Stimulated activated CD8-positive, alpha-beta memory T cell treated with anti-CD3 and anti-CD28 coated beads, Interleukin-15, amount 100 ng/mL, for 24 hours (primary cell): ENCODE measurements at regions not wholly inside any gene's neighbourhood (a gene's known extent, or its start where the extent isn't known, plus 50 kb on each side); places are given as distances from the start of the nearest gene placed in this dataset.
"Not testable (repeated sequence)": the region's sequence is repeated elsewhere in the genome, so short reads cannot be mapped to it uniquely, and the experiment has no call there.

Experiments
- DNase-seq: peaks from one replicate; pipeline ENCODE4 v3.0.0-alpha.2; 2020; ENCODE audit warnings: low read depth

DNA sequence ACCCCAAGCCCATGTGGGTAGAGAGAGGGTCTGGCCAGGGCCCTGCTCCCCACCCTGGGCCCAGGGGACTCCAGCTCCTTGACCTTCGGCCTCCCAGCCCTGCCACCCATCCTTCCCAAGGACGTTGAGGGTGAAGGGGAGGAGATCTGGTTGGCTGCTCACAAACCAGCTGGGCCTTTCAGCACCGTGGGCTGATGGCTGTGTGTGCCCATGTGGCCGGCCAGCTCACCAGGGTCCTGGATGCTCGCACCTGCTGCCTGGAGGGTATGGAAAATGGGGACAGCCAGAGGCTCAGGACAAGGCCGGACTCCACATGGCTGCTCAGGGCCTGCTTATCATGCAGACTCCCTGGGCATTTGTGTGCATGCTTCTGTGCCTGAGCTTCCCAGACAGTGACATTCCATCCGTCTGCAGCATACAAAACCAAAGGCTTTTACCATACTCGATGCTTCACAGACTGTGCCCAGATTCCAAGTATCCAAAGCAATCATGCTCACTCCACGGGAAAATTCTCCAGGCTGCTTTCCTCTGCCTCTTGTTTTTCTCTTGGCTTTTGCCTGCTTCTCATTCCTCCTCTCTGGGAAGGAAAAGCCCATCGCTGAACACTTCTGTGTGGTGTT is 112.5 kb upstream of the ZNF469 start:
- DNase-seq = not testable (repeated sequence)

DNA sequence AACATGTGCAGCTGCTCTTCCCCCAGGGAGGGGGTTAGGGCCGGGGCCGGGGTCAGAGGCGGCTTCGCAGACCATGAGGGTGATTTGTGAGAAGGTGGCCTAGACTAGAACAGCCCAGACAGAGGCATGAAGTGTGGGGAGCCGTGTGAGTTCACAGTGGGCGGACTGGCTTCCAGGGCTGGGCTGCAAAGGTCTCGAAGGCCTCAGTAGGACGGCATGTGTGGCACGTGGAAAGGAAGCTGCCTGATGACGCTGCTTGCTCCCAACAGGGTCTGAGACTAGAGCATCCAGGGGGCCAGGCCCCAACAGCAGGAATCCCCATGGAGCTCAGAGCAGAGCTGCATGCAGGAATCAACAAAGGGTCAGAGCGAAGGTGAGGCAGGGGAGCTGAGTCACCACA is 111.5 kb upstream of the ZNF469 start:
- DNase-seq = not testable (repeated sequence)

DNA sequence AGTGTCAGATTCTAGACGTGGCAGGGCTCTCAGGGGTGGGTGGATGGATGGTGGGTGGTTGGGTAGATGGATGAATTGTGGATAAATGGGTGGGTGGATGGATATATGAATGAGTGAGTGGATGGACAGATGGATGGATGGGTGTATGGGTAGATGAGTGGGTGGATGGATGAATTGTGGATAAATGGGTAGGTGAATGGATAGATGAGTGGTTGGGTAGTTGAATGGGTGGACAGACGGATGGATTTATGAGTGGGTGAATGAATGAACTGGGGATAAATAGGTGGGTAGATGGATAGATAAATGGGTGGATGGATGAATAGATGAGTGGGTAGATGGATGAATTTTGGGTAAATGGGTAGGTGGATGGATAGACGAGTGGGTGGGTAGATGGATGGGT is 111.0 kb upstream of the ZNF469 start:
- DNase-seq = not testable (repeated sequence)

DNA sequence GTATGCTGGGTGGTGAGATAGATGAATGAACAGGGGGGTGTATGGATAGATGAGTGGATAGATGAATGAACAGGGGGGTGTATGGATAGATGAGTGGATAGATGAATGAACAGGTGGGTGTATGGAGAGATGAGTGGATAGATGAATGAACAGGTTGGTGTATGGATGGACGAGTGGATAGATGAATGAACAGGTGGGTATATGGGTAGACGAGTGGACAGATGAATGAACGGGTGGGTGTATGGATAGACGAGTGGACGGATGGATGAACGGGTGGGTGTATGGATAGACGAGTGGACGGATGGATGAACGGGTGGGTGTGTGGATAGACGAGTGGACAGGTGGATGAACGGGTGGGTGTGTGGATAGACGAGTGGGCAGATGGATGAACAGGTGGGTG is 110.3 kb upstream of the ZNF469 start:
- not testable (repeated sequence) for DNase-seq

DNA sequence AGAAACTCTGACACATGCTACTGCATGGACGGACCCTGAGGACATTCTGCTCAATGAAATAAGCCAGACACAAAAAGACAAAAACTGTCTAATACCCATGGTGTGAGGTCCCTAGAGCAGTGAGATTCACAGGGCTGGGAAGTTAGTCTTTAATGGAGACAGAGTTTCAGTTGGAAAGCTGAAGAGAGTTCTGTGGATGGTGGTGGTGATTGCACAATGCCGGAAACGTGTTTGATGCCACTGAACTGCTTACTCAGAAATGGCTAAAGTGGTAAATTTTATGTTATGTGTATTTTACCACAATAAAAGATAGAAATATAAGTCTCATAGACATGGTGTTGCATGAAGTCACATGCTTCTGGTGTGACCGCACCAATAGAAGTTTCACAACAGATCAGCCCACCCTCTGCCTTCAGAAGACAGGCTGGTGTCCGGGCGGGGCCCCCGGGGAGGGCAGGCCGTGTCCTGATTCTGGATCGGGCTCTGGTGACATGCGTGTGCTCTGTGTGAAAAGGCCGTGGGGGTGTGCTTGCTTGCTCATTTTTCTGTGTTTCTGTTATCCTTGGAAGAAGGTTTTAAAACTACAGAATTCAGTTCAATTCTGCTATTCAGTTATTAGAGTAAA is 108.5 kb upstream of the ZNF469 start:
- DNase-seq = not testable (repeated sequence)

DNA sequence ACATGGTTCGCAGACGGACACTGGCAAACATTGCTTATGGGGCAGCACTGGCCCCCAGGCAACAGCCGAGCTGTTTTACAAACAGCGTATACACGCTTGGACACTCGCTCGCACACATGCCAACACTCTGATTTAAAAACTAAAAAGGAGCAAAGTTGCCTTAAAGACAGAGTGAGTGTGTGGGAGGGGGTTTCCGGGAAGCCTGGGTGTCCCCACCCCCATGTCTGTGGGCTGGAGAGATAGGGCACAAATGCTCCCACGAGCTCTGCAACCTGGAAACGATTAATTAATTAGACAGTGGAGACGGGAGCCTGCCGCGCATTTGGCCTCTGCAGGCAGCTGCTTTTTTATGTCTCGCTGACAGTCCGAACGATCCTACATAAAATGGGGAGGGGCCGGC is 107.9 kb upstream of the ZNF469 start:
- DNase-seq = no peak

DNA sequence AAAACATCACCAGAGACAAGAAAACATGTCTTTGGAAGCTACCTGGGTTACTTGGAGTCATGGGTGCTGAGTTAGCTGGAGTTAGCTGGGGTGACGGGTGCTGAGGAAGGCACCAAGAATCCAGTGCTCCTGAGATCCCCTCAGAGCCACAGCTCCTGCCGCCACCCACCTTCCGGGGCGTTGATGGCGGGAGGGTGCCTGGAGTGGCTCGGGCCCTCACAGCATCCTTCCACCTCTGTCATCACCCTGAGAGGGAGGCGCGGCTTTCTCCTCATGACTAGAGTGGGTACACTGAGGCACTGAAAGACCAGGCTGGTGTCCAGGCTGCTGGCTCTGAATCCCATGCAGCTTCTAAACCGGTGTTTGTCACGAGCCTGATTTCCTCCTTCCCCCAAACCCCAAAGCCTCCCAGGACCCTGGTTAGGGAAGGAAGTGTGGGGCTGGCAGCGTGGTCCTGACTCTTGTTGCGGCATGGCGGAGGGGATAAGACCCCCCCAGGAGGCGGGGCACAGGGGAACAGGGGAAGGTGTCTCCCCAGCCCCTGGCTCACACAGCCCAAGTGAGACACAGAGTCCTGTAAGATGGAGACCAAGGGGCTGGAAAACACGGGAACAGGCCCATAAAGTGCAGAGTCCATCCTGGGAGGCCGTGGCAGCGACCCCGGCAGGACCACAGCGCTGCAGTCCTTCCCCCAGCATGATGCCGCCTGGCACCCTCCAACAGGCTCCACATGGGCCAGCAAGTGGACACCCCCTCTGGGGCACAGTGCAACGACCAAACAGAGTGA is 107.2 kb upstream of the ZNF469 start:
- not testable (repeated sequence) for DNase-seq

DNA sequence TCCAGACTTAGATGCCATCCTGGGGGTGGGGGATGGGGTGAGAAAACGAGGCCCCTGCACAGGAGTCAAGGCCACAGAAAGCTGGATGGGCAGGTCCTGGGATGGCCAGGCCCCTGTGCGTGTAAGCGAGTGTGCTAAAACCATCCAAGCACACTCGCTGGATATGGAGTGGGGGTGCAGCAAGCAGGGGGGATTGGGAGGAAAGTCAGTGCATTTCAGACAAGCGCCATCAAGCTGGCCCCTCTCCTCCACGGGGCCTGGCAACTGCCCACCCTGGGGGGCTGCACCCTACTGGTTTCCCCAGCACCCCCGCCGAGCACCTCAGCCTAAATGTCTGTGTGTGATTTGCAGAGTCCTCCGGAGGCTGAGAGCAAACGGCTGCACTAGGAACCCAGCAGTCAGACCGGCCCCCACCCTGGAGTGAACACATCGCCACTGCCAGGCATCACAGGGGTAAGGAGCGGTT is 106.6 kb upstream of the ZNF469 start:
- DNase-seq = not testable (repeated sequence)

DNA sequence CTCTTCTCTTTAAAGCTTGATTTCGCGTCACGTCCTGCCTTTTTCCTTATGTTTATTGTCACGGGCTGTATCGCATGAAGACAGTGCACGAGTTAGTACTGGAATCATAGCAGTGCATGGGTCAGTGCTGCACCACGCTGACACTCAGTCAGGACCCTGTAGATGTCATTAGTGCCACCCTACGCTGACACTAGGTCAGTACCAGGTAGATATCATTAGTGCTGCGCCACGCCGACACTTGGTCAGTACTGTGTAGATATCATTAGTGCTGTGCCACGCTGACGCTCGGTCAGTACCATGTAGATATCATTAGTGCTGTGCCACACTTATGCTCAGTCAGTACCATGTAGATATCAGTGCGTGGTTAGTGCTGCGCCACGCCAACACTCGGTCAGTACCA is 106.2 kb upstream of the ZNF469 start:
- DNase-seq = no peak

DNA sequence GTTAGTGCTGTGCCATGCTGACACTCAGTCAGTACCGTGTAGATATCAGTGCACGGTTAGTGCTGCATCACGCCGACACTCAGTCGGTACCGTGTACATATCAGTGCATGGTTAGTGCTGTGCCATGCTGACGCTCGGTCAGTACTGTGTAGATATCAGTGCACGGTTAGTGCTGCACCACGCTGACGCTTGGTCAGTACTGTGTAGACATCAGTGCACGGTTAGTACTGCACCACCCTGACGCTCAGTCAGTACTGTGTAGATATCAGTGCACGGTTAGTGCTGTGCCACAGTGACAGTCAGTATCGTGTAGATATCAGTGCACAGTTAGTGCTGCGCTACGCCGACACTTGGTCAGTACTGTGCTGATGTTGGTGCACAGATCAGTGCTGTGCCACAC is 102.8 kb upstream of the ZNF469 start:
- no peak for DNase-seq

DNA sequence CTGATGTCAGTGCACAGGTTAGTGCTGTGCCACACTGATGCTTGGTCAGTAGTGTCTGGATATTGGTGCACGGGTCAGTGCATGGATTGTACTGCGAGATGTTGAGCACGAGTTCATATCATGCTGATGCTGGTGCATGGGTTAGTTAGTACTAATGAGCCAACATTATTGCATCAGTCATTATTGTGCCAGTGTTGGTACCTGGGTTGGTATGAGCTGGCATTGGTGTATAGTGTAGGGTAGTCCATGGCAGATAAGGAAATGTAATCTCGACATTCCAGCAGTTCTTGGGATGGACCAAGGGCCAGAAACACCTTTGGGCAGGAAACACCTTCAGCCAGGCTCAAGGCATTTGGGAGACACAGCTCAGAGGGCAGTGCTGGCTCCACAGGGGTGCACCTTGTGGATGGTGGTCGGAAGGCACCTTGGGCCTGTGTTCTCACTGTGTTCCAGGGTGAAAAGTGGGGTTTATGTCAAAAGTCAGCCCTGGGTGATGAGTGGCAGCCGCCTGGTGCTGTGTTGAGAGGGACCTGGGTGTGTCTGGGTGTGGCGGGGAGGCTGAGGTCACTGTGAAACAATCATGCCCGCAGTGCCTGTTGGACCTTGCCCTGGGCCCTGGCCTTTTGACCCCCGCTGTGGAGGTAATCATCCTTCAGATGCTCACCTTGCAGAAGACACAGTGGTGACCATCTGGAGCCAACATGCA is 100.7 kb upstream of the ZNF469 start:
- no peak for DNase-seq

DNA sequence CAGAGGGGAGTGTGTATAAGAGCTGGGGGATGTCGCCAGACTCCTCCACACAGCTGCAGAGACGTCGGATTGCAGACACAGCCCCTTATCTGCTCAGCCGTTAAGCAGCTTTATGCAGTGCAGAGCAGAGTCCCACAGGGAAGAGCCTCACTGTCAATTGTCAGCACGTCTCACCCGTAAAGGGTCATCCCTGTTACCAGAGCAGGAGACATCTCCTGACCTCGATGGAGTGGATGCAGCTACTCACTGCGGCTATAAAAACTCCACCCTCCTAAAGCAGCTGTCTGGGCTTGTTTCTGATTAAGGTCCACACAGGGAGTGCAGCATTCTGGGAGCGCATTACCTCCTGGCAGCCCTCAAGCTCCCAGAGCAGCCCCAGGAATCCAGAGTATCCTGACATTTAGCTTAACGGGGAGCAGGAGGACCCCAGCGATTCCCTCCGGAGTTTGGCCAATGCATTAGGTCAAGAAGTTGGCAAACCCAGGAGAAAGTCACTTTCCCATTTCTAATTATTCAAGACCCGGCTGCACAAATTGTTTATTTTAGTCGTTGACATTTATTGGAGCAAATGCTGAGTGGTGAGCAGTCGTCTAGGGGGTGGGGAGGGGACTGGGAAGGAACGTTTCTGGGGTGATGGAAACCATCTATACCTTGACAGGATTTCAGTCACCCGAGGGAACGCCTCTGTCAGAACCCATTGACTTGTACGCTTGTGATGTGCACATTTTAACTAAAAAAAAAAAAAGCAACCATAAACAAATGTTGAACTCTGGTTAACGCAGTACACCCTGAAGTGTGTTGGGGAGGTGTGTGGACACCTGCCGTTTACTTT is 100.0 kb upstream of the ZNF469 start:
- DNase-seq = no peak

DNA sequence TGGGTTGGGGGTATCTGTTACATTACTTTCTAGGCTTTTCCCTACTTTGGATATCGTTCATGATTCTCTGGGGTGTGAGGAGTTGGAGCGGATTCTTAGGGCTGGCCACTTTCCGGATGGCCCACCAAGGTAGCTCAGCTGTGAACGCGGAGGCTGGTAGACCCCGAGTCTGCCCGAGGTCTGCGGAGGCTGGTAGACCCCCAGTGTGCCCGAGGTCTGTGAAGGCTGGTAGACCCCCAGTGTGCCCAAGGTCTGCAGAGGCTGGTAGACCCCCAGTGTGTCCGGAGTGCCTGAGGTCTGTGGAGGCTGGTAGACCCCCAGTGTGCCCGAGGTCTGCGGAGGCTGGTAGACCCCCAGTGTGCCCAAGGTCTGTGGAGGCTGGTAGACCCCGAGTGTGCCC is 99.2 kb upstream of the ZNF469 start:
- no peak for DNase-seq

DNA sequence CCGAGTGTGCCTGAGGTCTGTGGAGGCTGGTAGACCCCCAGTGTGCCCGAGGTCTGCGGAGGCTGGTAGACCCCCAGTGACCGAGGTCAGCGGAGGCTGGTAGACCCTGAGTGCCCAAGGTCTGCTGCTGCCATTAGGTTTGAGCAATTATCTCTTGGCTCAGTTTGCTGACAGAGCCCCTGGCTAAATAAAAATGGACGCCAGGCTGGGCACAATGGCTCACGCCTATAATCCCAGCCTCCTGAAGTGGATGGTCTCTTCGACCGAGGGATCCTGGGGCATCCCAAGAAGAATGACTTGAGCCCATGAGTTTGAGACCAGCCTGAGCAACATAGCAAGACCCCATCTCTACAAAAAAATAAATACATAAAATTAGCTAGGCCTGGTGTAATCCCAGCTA is 98.7 kb upstream of the ZNF469 start:
- DNase-seq = no peak

DNA sequence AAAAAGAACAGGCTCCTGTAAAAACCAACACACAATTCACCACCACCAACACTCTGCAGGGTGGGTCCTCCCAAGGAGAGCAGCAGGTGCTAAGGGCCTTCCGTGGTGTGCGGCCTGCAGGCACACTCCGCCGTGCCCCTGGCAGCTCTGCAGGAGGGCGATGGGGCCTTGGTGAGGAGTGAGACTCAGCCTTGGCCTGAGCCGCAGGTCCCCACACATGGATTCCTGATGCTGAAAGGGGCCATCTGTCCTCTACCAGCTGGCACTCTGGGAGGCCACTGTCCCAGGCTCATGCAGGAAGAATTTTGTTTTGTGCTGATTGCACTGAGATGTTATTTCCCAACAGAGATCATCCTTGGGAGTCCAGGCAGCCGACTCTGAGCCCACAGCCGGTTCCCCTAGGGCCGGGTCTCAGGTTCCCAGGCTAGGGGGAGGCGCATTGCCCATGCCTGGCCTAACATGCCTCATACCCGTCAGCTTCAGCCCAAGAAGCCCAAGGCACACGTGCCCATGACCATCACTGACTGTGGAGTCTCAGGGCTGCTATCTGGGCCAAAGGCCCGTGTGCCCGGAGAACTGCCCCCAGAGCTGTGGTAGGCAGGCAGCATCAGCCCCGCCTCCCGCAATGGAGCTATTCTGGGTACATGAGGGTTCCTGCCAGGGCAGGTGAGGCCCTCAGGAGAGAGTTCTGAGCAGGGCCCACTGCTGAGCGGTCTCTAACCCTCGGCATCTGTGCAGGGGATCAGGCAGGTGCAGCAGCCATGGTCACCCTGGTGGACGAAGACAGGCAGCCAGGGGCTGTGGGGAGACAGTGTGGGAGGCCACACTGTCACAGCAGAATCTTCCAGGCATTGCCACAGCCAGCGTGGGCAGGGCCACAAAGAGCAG is 97.9 kb upstream of the ZNF469 start:
- no peak for DNase-seq

DNA sequence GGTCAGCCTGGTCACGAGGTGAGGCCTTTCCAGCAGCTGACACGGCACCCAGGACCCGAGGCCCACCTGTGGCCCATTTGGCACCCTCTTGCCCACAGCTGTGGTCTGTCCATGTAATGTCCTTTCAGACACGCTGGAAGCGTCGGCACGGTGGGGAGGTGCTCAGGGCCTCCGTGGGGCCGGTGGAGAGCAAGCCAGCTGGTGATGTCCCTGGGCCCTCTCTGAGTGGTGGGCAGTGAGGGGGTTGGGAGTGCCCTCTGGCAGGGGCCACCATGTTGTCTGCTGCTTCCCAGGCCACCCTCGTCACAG is 97.3 kb upstream of the ZNF469 start:
- no peak for DNase-seq

DNA sequence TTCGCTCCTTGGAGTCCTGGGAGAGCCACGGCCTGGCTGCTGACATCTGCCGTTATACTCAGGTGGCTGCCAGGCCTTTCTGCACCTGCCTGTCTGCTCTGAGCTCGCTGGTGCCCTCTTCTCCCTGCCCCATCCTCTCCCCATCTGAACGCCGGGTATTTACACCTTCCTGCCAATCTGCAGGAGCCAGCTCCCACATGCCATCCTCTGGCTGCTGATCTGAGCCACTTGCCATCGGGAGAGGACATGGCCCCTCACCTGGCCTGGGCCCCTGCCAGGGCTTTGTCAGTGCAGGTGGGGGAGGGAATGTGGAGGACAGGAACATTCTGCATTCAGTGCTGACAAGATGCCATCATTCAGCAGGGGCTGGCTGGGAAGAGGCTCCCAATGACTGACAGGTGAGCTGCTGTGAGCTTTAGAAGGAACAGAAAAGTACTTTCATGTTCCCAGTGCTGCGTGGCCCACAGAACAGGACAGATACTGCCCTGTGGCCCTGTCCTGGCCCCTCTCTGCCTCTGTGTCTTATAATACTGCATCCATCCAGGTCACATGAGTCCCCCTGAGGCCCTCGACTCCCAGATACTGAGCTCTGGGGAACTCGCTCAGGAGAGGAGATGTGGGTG is 96.3 kb upstream of the ZNF469 start:
- DNase-seq = no peak

DNA sequence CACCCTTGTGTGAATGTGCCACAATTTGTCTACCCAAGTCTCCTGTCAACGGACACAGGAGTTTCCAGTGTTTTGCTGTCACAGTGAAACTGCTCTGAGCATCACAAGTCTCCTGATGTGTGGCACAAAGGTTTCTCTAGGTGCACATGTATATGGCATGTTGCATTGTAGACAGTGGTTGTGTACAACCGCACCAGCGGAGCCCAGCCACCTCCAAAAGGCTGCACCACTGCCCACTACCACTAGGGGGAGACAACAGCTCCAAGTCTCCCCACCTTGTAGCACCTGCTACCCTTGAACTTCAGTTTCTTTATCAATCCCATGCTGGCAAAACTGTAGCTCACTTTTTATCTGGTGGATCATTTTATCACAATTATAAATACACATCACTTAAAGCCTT is 95.5 kb upstream of the ZNF469 start:
- no peak for DNase-seq

DNA sequence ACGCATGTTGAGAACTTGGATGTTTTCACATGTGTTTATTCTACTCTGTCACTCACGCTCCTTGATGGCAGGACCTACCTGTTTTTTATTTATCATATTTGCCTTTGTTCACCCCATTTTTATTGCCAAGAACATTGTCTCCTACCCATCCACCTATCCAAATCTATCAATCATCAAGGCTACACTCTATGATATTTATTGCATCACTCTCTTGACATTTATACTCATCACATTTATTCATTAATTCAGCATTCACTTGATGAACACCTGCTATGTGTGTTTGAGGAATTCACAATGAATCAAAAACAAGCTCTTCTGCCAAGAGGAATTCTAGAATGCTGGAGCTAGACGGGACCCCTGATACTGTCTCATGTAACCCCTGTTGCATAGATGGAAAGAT is 94.5 kb upstream of the ZNF469 start:
- DNase-seq = no peak

DNA sequence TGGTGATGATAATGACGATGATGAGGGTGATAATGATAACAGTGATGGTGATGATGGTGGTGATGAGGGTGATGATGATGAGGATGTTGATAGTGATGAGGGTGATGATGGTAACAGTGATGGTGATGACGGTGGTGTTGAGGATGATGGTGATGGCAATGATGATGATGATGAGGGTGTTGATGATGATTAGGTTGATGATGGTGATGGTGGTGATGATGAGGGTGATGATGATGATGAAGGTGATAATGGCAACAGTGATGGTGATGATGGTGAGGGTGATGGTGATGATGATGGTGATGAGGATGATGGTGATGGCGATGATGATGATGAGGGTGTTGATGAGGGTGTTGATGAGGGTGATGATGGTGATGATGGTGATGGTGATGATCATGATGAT is 93.8 kb upstream of the ZNF469 start:
- no peak for DNase-seq
